Cardiac muscle cell (in vitro differentiated cells and primary cell): ENCODE measurements at regions not wholly inside any gene's neighbourhood (a gene's known extent, or its start where the extent isn't known, plus 50 kb on each side); places are given as distances from the start of the nearest gene placed in this dataset.

Experiments used
- DNase-seq, 2 donors: peaks; one replicate each; pipeline versions ENCODE4 v3.0.0 to v3.0.0-alpha.2; 2010 to 2017; ENCODE audit warnings: low read depth in 1 of 2, low spot score in 1 of 2
- H3K27ac ChIP-seq: fragments of 200-600 bp; sonication (generic); 2 replicates; pipeline ENCODE4 v1.5.1; 2016
- H3K27me3 ChIP-seq: fragments of 200-600 bp; sonication (generic); 2 replicates; pipeline ENCODE4 v1.6.0; 2016; ENCODE audit warnings: control low read depth
- H3K36me3 ChIP-seq: fragments of 200-600 bp; sonication (generic); 2 replicates; pipeline ENCODE4 v1.5.1; 2016; ENCODE audit warnings: control low read depth
- H3K4me1 ChIP-seq: fragments of 200-600 bp; sonication (generic); 2 replicates; pipeline ENCODE4 v1.8.1; 2017; ENCODE audit warnings: low read depth, mild to moderate bottlenecking, mixed run types
- H3K4me3 ChIP-seq: fragments of 200-600 bp; sonication (generic); 2 replicates; pipeline ENCODE4 v1.5.1; 2016; ENCODE audit warnings: mild to moderate bottlenecking
- H3K9me3 ChIP-seq: fragments of 200-600 bp; sonication (generic); 2 replicates; pipeline ENCODE4 v1.5.1; 2017; ENCODE audit warnings: low read depth, mild to moderate bottlenecking, control low read depth
- TF ChIP-seq, protein P1 (sequence below): IDR thresholded peaks from 2 replicates; pipeline ENCODE4 v1.5.1; 2012; ENCODE audit warnings: low read depth, mild to moderate bottlenecking, low read length

DNA sequence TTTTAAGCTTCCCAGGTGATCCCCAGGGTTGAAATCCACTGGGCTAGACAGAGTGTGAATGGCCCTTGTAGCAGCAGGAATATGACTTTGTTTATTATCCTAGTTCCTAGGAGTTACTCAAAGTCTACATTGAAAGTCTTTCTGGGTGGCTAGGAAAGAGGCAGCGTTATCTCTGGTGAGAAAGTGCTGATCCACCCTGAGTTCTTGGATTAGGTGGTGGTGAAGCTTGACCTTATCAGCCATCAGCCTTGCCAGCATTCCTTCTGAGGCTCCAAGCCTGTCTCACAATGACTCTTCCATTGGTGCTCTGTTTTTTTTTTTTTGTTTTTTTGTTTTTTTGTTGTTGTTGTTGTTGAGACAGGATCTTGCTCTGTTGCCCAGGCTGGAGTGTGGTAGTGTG is 83.1 kb upstream of the CLCN4 start:
- Histone ChIP-seq H3K9me3 (no peaks in the 10 kb centered on the region), H3K27ac (no peak overlapping the region), H3K27me3 (no peaks in the 10 kb centered on the region), H3K4me1 (no peaks in the 10 kb centered on the region), H3K36me3 (no peaks in the 10 kb centered on the region), H3K4me3 (no peak overlapping the region)
- no peak for DNase-seq
- TF ChIP-seq, protein P1, sequence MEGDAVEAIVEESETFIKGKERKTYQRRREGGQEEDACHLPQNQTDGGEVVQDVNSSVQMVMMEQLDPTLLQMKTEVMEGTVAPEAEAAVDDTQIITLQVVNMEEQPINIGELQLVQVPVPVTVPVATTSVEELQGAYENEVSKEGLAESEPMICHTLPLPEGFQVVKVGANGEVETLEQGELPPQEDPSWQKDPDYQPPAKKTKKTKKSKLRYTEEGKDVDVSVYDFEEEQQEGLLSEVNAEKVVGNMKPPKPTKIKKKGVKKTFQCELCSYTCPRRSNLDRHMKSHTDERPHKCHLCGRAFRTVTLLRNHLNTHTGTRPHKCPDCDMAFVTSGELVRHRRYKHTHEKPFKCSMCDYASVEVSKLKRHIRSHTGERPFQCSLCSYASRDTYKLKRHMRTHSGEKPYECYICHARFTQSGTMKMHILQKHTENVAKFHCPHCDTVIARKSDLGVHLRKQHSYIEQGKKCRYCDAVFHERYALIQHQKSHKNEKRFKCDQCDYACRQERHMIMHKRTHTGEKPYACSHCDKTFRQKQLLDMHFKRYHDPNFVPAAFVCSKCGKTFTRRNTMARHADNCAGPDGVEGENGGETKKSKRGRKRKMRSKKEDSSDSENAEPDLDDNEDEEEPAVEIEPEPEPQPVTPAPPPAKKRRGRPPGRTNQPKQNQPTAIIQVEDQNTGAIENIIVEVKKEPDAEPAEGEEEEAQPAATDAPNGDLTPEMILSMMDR, result no peak

GRCh38 chrX:10074241-10074941 is 82.4 kb upstream of the CLCN4 start:
- Histone ChIP-seq H3K36me3 (no peaks in the 10 kb centered on the region), H3K9me3 (no peaks in the 10 kb centered on the region), H3K27ac (no peak overlapping the region), H3K4me3 (no peak overlapping the region), H3K27me3 (no peaks in the 10 kb centered on the region), H3K4me1 (no peaks in the 10 kb centered on the region)
- no peak for DNase-seq
- TF ChIP-seq, protein P1, result no peak

GRCh38 chrX:10076765-10077164 is 80.0 kb upstream of the CLCN4 start:
- H3K27ac ChIP-seq, result no peak overlapping the region
- DNase-seq, result no peak
- H3K4me1 ChIP-seq, result no peaks in the 10 kb centered on the region
- H3K9me3 ChIP-seq, result no peaks in the 10 kb centered on the region
- H3K4me3 ChIP-seq, result no peak overlapping the region
- no peaks in the 10 kb centered on the region for H3K36me3 ChIP-seq
- TF ChIP-seq, protein P1, result no peak
- no peaks in the 10 kb centered on the region for H3K27me3 ChIP-seq

DNA sequence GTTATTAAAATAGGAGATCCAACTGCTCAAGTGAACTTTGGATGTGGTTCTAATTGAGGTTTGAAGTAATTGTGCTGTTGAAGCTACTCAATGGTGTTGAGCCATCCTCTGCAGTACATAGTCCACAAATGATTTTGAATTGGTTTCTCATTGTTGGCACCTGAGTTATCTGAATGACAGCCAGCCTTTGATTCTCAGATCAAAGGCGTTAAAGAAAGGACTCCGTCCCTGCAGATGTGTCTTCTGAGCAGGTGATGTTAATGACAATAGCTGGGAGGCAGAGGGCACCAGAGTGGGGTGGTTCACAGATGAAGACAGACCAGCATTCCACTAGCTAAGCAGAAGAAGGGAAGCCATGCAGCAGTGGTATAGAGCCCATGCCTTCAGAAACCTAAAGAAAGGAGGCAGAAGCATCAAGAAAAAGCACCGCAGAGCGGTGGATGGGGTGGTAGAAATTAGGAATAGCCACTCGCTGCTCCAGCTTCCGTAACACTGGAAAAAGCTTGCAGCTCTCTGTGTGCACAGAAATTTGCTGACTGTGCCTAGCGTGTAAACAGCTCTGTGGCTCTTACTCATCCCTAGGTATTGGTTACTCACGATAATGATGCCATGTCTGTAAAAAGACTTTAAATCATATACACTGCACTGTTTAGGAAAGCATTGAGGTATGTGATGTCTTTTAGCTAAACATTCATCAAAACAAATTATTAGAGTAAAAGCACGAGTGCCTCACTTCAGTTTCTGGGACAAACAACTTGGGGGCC is 79.2 kb upstream of the CLCN4 start:
- H3K36me3 ChIP-seq, result no peaks in the 10 kb centered on the region
- H3K9me3 ChIP-seq, result no peaks in the 10 kb centered on the region
- H3K27ac ChIP-seq, result no peak overlapping the region
- H3K4me1 ChIP-seq, result no peaks in the 10 kb centered on the region
- DNase-seq, result no peak
- H3K4me3 ChIP-seq, result no peak overlapping the region
- H3K27me3 ChIP-seq, result no peaks in the 10 kb centered on the region
- TF ChIP-seq, protein P1, result no peak

- H3K36me3 ChIP-seq, result no peaks in the 10 kb centered on the region
- no peak overlapping the region for H3K27ac ChIP-seq
- no peaks in the 10 kb centered on the region for H3K27me3 ChIP-seq
- no peak overlapping the region for H3K4me3 ChIP-seq
- TF ChIP-seq, protein P1, result no peak
- no peak for DNase-seq
- no peaks in the 10 kb centered on the region for H3K9me3 ChIP-seq
- no peaks in the 10 kb centered on the region for H3K4me1 ChIP-seq
Measured at GRCh38 chrX:10078266-10078665, 78.5 kb upstream of the CLCN4 start.
